NT2/D1 (cell line): ENCODE measurements at regions not wholly inside any gene's neighbourhood (a gene's known extent, or its start where the extent isn't known, plus 50 kb on each side); places are given as distances from the start of the nearest gene placed in this dataset.

ENCODE experiments used
- YY1 ChIP-seq: IDR thresholded peaks from 2 replicates; pipeline ENCODE4 v1.6.1; 2011; ENCODE audit not compliant: insufficient read length, insufficient read depth
- ZNF274 ChIP-seq: IDR thresholded peaks from 2 replicates; pipeline ENCODE4 v1.6.1; 2011; ENCODE audit warnings: mild to moderate bottlenecking, low read depth, low read length

- TF ChIP-seq YY1 (no peak), ZNF274 (no peak)
Measured at GRCh38 chr3:116815321-116815720, 105.7 kb downstream of the TUSC7 start.
